ENCODE measurements at regions not wholly inside any gene's neighbourhood (a gene's known extent, or its start where the extent isn't known, plus 50 kb on each side); places are given as distances from the start of the nearest gene placed in this dataset.

GRCh38 chr4:180285796-180286195 is 1957.4 kb upstream of the TENM3 start:
- H3K4me1 ChIP-seq (ENCODE audit: insufficient read depth, low read length): no peaks in the 10 kb centered on the region
- no peaks in the 10 kb centered on the region for H3K36me3 ChIP-seq (ENCODE audit: insufficient read depth, low read length)
- H3K4me3 ChIP-seq (ENCODE audit: insufficient read depth, low read length): no peak overlapping the region
- DNase-seq (ENCODE audit: insufficient read length, low spot score, missing footprints): no peak
- no peak for TF ChIP-seq CTCF (IDR thresholded peaks at IDR 0.05; ENCODE audit: extremely low read depth, low read depth, low read length)
- H3K79me2 ChIP-seq (ENCODE audit: insufficient read depth, low read length): no peaks in the 10 kb centered on the region
- no peak overlapping the region for H3K27ac ChIP-seq (ENCODE audit: low read depth, low read length)
- H3K9me3 ChIP-seq (ENCODE audit: low read depth, low read length): no peaks in the 10 kb centered on the region
- H3K4me2 ChIP-seq (ENCODE audit: insufficient read depth, low read length): no peak overlapping the region
- no peak overlapping the region for H2AFZ ChIP-seq (ENCODE audit: low read length)
- H4K20me1 ChIP-seq (ENCODE audit: insufficient read depth, low read length): no peaks in the 10 kb centered on the region
- H3K27me3 ChIP-seq (ENCODE audit: insufficient read depth, low read length): no peaks in the 10 kb centered on the region

- no peak for TF ChIP-seq CTCF (IDR thresholded peaks at IDR 0.05; ENCODE audit: extremely low read depth, low read depth, low read length)
- Histone ChIP-seq H3K79me2 (ENCODE audit: insufficient read depth, low read length) (no peaks in the 10 kb centered on the region), H3K4me1 (ENCODE audit: insufficient read depth, low read length) (no peaks in the 10 kb centered on the region), H3K36me3 (ENCODE audit: insufficient read depth, low read length) (no peaks in the 10 kb centered on the region), H4K20me1 (ENCODE audit: insufficient read depth, low read length) (no peaks in the 10 kb centered on the region), H3K4me2 (ENCODE audit: insufficient read depth, low read length) (no peak overlapping the region), H3K27ac (ENCODE audit: low read depth, low read length) (no peak overlapping the region), H3K27me3 (ENCODE audit: insufficient read depth, low read length) (no peaks in the 10 kb centered on the region), H3K9me3 (ENCODE audit: low read depth, low read length) (no peaks in the 10 kb centered on the region), H2AFZ (ENCODE audit: low read length) (no peak overlapping the region), H3K4me3 (ENCODE audit: insufficient read depth, low read length) (no peak overlapping the region)
- DNase-seq (ENCODE audit: insufficient read length, low spot score, missing footprints): no peak
These were observed 1950.9 kb upstream of the TENM3 start for GRCh38 chr4:180292339-180292738.

GRCh38 chr4:180296036-180296599 is 1947.1 kb upstream of the TENM3 start:
- no peak for TF ChIP-seq CTCF (IDR thresholded peaks at IDR 0.05; ENCODE audit: extremely low read depth, low read depth, low read length)
- Histone ChIP-seq H3K4me1 (ENCODE audit: insufficient read depth, low read length) (no peaks in the 10 kb centered on the region), H4K20me1 (ENCODE audit: insufficient read depth, low read length) (no peaks in the 10 kb centered on the region), H3K4me3 (ENCODE audit: insufficient read depth, low read length) (no peak overlapping the region), H3K27me3 (ENCODE audit: insufficient read depth, low read length) (no peaks in the 10 kb centered on the region), H3K4me2 (ENCODE audit: insufficient read depth, low read length) (no peak overlapping the region), H3K9me3 (ENCODE audit: low read depth, low read length) (peaks cover 3% of the 10 kb centered on the region), H3K27ac (ENCODE audit: low read depth, low read length) (no peak overlapping the region), H2AFZ (ENCODE audit: low read length) (no peak overlapping the region), H3K79me2 (ENCODE audit: insufficient read depth, low read length) (no peaks in the 10 kb centered on the region), H3K36me3 (ENCODE audit: insufficient read depth, low read length) (no peaks in the 10 kb centered on the region)
- DNase-seq (ENCODE audit: insufficient read length, low spot score, missing footprints): no peak

- no peak for TF ChIP-seq CTCF (IDR thresholded peaks at IDR 0.05; ENCODE audit: extremely low read depth, low read depth, low read length)
- Histone ChIP-seq H2AFZ (ENCODE audit: low read length) (no peak overlapping the region), H3K79me2 (ENCODE audit: insufficient read depth, low read length) (no peaks in the 10 kb centered on the region), H3K9me3 (ENCODE audit: low read depth, low read length) (peaks cover 3% of the 10 kb centered on the region), H4K20me1 (ENCODE audit: insufficient read depth, low read length) (no peaks in the 10 kb centered on the region), H3K4me2 (ENCODE audit: insufficient read depth, low read length) (no peak overlapping the region), H3K4me1 (ENCODE audit: insufficient read depth, low read length) (no peaks in the 10 kb centered on the region), H3K36me3 (ENCODE audit: insufficient read depth, low read length) (no peaks in the 10 kb centered on the region), H3K4me3 (ENCODE audit: insufficient read depth, low read length) (no peak overlapping the region), H3K27ac (ENCODE audit: low read depth, low read length) (no peak overlapping the region), H3K27me3 (ENCODE audit: insufficient read depth, low read length) (no peaks in the 10 kb centered on the region)
- no peak for DNase-seq (ENCODE audit: insufficient read length, low spot score, missing footprints)
These were observed 1938.9 kb upstream of the TENM3 start for GRCh38 chr4:180304321-180304720.
